ENCODE measurements at regions not wholly inside any gene's neighbourhood (a gene's known extent, or its start where the extent isn't known, plus 50 kb on each side); places are given as distances from the start of the nearest gene placed in this dataset.
"Not testable (repeated sequence)": the region's sequence is repeated elsewhere in the genome, so short reads cannot be mapped to it uniquely, and the experiment has no call there.

DNA sequence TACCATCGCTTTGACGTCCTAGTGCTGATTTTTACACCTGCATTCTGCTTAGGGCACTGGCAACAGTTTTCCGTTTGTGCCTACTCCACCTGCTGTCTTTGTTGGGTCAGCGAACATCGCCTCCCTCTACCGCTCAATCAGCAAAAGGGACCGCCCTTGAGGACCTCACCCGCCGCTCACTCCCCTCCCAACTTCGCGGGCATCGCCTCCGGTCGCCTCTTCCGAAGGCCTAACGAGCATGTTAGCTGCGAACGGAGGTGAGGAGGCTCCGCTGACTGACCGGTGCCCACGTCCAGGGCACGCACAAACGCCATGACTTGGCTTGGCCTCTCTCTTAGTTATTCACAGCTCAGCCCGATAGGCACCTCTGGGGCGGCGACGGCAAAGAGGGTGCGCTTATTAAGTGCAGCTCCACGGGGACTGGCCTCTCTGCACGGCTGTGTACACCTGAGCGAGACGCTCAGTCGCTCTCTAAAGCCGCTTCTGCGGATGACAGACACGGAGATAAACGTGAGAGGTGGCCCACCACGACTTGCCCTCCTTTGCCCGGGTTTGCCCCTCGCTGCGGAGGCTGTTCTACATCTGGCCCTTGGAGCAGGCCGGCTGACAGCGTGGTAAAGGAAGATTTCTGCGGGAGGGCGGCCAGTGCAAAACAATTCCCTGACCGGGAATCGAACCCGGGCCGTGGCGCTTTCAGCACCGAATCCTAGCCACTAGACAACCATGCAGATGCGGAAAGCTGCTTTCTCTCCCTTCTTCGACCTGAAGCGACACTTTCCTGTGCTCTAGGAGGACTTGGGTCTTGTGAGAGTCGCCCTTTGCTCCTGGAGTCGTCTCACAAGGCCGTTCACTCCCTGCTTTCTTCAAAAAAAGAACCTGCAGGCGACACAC, 81.6 kb upstream of the FCGR1A start:
- not testable (repeated sequence) for DNase-seq

- DNase-seq = peak; percentile 22 to 66
These were observed 74.2 kb upstream of the FCGR1A start for GRCh38 chr1:149708192-149708853.

DNA sequence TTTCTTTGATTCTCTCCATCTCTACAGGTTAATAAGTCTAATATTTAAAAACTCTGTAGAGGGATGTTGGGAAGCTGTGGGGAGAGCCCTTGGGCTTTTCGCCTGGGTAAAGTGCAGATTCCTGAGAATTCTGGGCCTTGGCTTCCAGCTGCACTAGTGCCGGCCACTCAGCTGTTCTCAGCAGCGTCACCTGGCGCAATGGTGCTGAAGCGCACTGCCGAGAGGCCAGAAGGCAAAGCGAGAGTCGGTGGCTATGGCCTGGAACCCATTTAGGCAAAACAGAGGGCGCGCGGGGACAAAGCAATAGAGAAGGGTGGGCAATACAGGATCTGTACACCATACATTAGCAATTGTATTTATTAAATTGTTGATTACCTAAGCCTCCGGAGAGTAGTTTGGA, 70.8 kb upstream of the FCGR1A start:
- DNase-seq = not testable (repeated sequence)

DNA sequence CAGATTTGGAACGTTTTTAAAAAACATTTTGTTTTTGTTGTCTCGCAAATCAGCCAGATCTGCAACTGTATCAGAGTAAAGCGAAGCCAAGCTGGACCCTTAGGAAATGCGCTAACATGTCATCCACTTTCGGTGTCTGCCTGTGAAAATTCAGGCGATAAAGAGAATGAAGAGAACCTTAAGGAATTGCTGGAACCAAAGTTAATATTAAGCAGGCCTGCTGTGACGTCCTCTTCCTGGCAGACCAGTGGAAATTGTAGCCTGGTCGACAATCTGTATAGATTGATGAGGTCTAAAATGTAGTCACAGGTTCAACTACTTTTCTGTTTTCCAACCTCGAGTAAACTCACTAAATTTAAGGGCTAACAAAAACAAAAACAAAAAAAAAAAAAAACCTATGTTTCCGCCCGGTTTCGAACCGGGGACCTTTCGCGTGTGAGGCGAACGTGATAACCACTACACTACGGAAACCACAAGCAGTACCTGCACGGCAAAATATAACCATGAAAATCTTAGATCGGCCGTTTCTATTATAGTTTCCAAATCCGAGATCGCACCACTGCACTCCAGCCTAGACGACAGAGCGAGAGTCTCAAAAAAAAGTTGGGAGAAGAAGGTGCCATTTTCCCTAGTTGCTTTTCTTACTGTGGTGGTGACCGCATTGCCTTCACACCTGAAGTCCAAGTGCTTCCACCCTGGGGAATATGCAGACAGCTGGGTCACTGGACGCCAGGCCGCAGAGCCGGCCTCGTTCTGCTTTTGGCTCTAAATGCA, 70.2 kb upstream of the FCGR1A start:
- peak in 1 of 2 experiments; percentile 3 for DNase-seq

GRCh38 chr1:149713513-149713912, 69.0 kb upstream of the FCGR1A start:
- DNase-seq = not testable (repeated sequence)

DNA sequence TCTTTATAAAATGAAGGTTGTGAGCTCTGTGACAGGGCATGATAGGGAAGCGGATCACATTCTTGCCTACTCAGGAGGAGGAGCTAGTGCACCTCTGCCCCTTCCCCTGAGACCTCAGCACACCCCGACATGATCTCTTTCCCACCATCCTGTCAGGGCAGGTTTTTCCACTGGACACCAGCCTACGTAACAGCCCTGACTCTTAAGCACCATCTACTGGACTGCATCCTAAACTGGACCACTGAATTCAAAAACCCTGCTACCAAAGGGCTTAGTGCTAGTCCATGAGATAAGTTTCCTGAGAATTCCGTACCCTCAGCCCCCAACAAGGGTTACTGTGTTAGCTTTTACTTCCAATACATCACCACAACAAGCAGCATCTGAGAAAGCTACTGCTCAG, 68.5 kb upstream of the FCGR1A start:
- DNase-seq = not testable (repeated sequence)

DNA sequence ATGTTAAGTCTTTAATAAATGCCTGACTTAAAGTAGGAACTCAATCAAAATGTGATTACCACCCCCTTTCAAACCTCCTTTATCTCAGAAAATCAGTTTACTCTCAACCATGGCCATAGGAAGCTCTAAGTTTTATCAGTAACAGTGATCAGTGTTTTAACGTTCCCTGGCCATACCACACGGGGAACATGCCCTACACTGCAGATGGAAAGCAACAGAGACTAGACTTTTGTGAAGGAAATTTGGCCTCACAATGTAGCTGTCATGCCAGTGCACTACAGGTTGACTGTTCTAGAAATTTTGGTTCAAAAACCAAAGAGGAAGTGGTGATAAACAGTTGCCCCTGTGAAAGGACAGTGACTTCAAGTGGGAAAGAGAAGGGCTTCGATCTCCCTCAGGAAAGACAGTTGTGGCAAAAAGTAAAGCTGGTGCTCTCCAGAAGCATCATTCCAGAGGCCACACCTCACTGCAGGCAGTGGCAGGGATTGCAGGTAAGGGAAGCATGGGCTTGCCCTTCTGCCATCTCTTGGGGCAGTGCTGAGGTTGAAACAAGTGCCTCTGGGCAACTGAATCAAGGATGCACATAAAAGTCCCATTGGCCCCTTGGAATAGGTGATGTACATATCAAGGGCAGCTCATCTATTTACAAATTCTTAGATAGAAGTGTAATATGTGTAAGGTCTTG, 57.7 kb upstream of the FCGR1A start:
- not testable (repeated sequence) for DNase-seq

DNA sequence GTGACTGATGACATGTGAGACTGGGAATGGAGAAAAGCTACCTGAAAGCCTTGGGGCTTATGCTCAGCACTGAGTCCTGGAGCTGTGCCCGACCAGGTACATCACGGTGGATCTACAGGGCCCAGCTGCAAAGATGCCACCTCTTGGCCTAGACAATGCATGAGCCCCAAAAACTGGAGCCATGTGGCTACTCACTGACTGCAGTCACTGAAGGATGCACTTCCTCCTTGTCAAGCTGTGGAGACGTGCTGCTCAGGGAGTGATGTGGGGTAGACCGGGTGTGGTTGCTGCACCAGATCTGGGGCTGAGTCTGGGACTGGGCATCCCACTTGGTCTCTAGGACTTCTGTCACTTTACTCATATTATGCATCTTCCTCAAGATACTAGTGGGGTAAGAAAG, 55.8 kb upstream of the FCGR1A start:
- DNase-seq = not testable (repeated sequence)

DNA sequence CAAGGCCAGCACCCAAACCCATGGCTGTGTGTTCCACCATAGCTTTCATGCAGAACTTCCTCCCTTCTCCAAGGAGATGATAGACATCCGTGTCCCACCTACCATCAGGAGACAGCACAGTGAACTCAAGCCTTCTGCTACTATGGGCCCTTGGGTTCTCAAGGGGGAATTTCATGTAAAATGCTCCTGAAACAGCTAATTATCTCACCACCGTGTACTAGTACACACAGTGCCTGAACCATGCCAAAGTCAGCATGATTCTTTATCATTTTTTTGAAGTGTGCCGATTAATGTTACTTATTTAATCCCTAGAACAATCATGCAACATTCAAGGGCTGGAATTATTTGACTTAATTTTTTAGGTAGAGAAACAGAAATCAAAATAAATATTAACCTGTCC, 53.9 kb upstream of the FCGR1A start:
- not testable (repeated sequence) for DNase-seq

Measured in NCI-H187 (cell line).